ENCODE measurements at regions not wholly inside any gene's neighbourhood (a gene's known extent, or its start where the extent isn't known, plus 50 kb on each side); places are given as distances from the start of the nearest gene placed in this dataset.

- peak in 3 of 4 experiments; percentile 26 to 53 (median 37) for TF ChIP-seq CTCF (IDR thresholded peaks at IDR 0.05)
- TF ChIP-seq POLR2A (IDR thresholded peaks at IDR 0.05): no peak
Measured at GRCh38 chr12:102300824-102301461, 103.3 kb upstream of the PMCH start.

All from prostate gland (tissue), 2 donors.